ENCODE measurements at regions not wholly inside any gene's neighbourhood (a gene's known extent, or its start where the extent isn't known, plus 50 kb on each side); places are given as distances from the start of the nearest gene placed in this dataset.

GRCh38 chr3:36244728-36245127 is 135.6 kb upstream of the STAC start:
- Mint-ChIP-seq H3K4me3 (no peak overlapping the region), H3K27ac (no peak overlapping the region), H3K4me1 (no peaks in the 10 kb centered on the region), H3K36me3 (ENCODE audit: low read depth) (no peaks in the 10 kb centered on the region), H3K9me3 (no peaks in the 10 kb centered on the region), H3K27me3 (no peaks in the 10 kb centered on the region)
- DNase-seq: no peak
- CTCF ChIA-PET: no interaction called here
- POLR2A ChIA-PET: no interaction called here

GRCh38 chr3:36248374-36248773 is 131.9 kb upstream of the STAC start:
- ChIA-PET CTCF (no interaction called here), POLR2A (no interaction called here)
- Mint-ChIP-seq H3K4me1 (no peaks in the 10 kb centered on the region), H3K9me3 (peaks cover 6% of the 10 kb centered on the region), H3K4me3 (no peak overlapping the region), H3K27ac (no peak overlapping the region), H3K36me3 (ENCODE audit: low read depth) (no peaks in the 10 kb centered on the region), H3K27me3 (no peaks in the 10 kb centered on the region)
- no peak for DNase-seq

DNA sequence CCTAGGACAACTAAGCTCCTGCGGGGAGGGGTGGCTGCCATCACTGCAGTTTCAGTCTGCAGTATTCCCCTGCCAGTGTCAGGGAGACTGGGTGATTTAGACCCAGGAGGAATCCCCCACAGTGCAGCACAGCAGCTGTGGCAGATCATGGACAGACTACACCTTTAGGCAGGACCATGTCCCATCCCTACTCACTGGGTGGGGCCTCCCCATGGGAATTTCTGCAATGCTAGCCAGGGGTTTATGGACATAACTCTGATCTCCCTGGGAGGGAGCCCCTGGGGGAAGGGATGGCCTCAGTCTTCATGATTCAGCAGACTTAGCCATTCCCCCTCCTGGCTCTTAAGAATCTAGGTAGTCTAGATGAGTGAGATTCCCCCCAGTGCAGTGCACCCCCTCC is 130.1 kb upstream of the STAC start:
- H3K27ac Mint-ChIP-seq: no peak overlapping the region
- H3K9me3 Mint-ChIP-seq: peaks cover 6% of the 10 kb centered on the region
- H3K4me1 Mint-ChIP-seq: no peaks in the 10 kb centered on the region
- H3K4me3 Mint-ChIP-seq: no peak overlapping the region
- ChIA-PET POLR2A (no interaction called here), CTCF (no interaction called here)
- no peaks in the 10 kb centered on the region for H3K36me3 Mint-ChIP-seq (ENCODE audit: low read depth)
- no peak for DNase-seq
- H3K27me3 Mint-ChIP-seq: no peaks in the 10 kb centered on the region

- Mint-ChIP-seq H3K27ac (no peak overlapping the region), H3K4me3 (no peak overlapping the region), H3K27me3 (no peaks in the 10 kb centered on the region), H3K4me1 (no peaks in the 10 kb centered on the region), H3K9me3 (peaks cover 2% of the 10 kb centered on the region), H3K36me3 (ENCODE audit: low read depth) (no peaks in the 10 kb centered on the region)
- ChIA-PET CTCF (no interaction called here), POLR2A (no interaction called here)
- DNase-seq: no peak
These were observed 123.0 kb upstream of the STAC start for GRCh38 chr3:36257158-36257852.

DNA sequence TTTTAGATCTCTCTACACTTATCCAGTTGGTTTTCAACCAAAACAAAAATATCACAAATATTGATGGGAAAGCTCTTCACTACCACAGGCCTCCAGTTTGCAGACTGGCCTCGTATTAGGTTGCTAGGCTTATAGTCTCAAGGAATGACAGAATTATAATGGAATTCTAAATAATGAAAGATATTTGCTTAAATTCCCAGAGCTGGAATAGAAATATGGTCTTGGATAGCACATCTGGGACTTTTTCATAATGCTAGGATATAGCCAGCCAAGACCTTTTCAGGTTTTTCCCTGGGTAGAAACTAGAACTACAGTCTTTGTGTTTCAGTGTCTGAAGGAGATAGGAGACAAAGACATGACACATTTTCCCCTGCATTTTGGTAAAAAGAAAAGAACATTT is 121.9 kb upstream of the STAC start:
- H3K4me1 Mint-ChIP-seq: no peaks in the 10 kb centered on the region
- ChIA-PET POLR2A (no interaction called here), CTCF (no interaction called here)

DNA sequence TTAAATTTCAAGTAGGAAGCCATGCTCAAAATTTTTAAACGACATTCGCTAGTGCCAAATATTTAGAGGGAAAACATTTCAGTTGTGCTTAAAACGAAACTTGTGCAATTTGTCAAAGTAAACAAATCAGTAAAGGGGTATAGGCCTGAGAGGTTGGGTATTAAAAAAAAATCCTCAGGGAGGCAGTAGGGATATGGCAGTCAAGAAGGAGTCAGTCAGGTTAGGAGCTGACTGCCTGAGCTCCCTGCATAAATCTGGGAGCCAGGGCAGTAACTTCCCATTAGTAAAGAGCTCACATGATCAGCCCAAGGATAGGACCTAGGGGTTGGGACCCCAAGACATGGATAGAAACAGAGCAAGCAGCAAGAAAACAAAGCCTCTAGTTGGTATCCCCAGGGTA is 120.7 kb upstream of the STAC start:
- no peak for DNase-seq
- no peaks in the 10 kb centered on the region for H3K4me1 Mint-ChIP-seq
- ChIA-PET POLR2A (no interaction called here), CTCF (no interaction called here)
- H3K27ac Mint-ChIP-seq: no peak overlapping the region
- no peaks in the 10 kb centered on the region for H3K36me3 Mint-ChIP-seq (ENCODE audit: low read depth)
- no peak overlapping the region for H3K4me3 Mint-ChIP-seq
- no peaks in the 10 kb centered on the region for H3K27me3 Mint-ChIP-seq
- H3K9me3 Mint-ChIP-seq: no peaks in the 10 kb centered on the region

More for the DNA sequence above, 121.9 kb upstream of the STAC start:
- Mint-ChIP-seq H3K9me3 (no peaks in the 10 kb centered on the region), H3K4me3 (no peak overlapping the region), H3K27ac (no peak overlapping the region), H3K36me3 (ENCODE audit: low read depth) (no peaks in the 10 kb centered on the region), H3K27me3 (no peaks in the 10 kb centered on the region)
- DNase-seq: no peak

DNA sequence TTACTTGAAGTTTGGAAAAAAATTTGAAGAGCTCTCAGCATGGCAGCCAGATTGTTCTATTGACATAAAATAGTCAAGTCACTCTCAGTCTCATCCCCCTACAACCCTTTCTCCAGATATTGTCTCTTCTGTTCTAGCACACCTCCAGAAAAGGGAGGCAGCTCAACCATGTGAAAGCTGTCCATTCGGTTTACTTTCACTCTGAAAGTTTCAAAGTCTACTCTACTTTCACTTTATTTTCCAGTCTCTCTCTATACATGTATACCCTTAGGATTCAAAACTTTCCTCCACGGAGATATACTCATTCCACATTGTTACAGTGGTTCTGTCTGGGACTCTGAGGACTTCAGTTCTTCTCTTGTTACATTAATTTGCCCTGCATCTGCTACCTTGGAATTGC is 111.0 kb upstream of the STAC start:
- no peak overlapping the region for H3K27ac Mint-ChIP-seq
- POLR2A ChIA-PET: no interaction called here

DNA sequence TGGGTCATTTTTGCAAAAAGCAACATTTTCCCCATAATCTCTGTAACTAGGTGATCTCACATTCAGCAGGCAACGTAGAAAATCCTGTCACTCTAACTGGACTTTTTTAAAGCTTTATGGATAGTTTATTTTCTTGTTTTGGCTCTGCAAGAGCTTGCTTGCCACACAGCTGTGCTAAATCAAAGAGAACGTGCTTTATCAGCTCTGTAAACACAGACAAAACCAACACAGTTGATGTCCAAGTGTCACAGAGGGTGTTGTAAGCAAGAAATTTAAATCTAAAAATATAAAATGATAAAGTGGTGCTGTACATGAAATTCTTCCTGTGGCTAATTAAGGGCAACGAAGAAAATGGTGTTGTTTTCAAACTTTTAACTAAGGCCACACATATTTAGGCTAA is 97.5 kb upstream of the STAC start:
- no peaks in the 10 kb centered on the region for H3K36me3 Mint-ChIP-seq (ENCODE audit: low read depth)
- no peaks in the 10 kb centered on the region for H3K4me1 Mint-ChIP-seq
- no peak overlapping the region for H3K27ac Mint-ChIP-seq
- no peaks in the 10 kb centered on the region for H3K27me3 Mint-ChIP-seq
- ChIA-PET CTCF (no interaction called here), POLR2A (no interaction called here)
- no peaks in the 10 kb centered on the region for H3K9me3 Mint-ChIP-seq
- H3K4me3 Mint-ChIP-seq: no peak overlapping the region
- DNase-seq: no peak

More for the DNA sequence above, 111.0 kb upstream of the STAC start:
- Mint-ChIP-seq H3K4me1 (no peaks in the 10 kb centered on the region), H3K36me3 (ENCODE audit: low read depth) (no peaks in the 10 kb centered on the region), H3K9me3 (no peaks in the 10 kb centered on the region), H3K27me3 (no peaks in the 10 kb centered on the region), H3K4me3 (no peak overlapping the region)
- CTCF ChIA-PET: no interaction called here
- DNase-seq: no peak

DNA sequence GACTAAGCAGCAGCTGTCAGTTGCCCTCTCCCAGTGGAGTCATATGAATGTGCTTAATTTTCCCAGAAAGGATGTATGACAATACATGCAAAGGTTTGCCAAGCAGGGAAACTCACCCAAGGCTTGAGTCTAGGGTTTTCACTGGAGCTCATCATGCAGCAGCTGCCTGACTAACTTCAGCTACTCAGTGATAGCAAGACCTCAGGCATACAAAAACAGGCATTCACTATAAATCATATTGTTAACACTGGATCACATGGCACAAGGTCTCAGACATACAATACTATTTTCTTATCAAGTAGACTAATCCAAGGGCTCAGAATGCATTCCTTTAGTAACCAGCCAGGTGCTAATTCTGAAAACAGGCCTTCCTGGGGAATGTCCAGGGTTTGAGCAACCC is 85.0 kb upstream of the STAC start:
- no peaks in the 10 kb centered on the region for H3K27me3 Mint-ChIP-seq
- no peaks in the 10 kb centered on the region for H3K9me3 Mint-ChIP-seq
- H3K4me3 Mint-ChIP-seq: no peak overlapping the region
- POLR2A ChIA-PET: no interaction called here
- no peak for DNase-seq
- H3K4me1 Mint-ChIP-seq: no peaks in the 10 kb centered on the region
- H3K27ac Mint-ChIP-seq: no peak overlapping the region
- CTCF ChIA-PET: no interaction called here
- H3K36me3 Mint-ChIP-seq (ENCODE audit: low read depth): no peaks in the 10 kb centered on the region

DNA sequence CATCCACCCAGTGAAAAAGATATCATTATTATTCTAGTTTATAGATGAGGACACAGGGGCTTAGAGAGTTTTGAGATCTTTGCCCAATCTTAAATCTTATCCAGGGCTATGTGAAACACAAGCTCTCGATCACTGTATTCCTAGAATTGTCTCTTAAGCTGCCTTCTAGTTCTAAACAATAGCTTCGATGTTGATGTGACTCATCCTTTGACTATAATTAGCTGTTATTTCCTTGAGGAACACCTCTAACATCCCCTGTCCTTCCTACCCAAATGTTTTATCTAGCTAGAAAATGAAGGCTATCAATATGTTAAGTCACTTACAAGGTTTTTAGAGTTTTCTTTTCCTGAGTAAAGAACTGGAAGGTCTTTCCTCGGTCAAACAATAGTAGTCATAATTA is 83.1 kb upstream of the STAC start:
- H3K4me1 Mint-ChIP-seq: no peaks in the 10 kb centered on the region
- H3K9me3 Mint-ChIP-seq: no peaks in the 10 kb centered on the region
- no peak overlapping the region for H3K27ac Mint-ChIP-seq
- H3K36me3 Mint-ChIP-seq (ENCODE audit: low read depth): no peaks in the 10 kb centered on the region
- H3K4me3 Mint-ChIP-seq: no peak overlapping the region
- ChIA-PET POLR2A (no interaction called here), CTCF (no interaction called here)
- H3K27me3 Mint-ChIP-seq: no peaks in the 10 kb centered on the region
- no peak for DNase-seq

DNA sequence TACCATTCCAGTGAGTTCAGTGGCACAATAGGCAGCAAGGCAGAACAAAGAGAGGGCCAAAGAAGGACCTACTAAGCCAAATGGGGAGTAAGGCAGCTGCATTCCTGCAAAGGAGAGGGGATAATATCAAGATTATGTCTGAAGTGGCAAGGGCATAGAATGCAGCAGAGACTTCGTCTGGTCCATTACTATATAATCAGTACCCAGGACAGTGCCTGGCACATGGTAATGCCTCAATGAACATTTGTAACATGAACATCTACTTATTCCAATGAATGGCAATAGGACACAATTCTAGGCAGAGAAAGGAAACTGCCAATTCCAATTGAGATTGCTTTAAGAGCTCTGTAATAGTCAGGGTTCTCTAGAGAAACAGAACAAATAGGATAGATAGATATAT is 82.1 kb upstream of the STAC start:
- Mint-ChIP-seq H3K36me3 (ENCODE audit: low read depth) (no peaks in the 10 kb centered on the region), H3K9me3 (no peaks in the 10 kb centered on the region), H3K4me1 (no peaks in the 10 kb centered on the region), H3K27me3 (no peaks in the 10 kb centered on the region), H3K27ac (no peak overlapping the region), H3K4me3 (no peak overlapping the region)
- POLR2A ChIA-PET: no interaction called here
- CTCF ChIA-PET: no interaction called here
- DNase-seq: no peak

- no peak overlapping the region for H3K4me3 Mint-ChIP-seq
- no peak overlapping the region for H3K27ac Mint-ChIP-seq
- DNase-seq: no peak
- no peaks in the 10 kb centered on the region for H3K36me3 Mint-ChIP-seq (ENCODE audit: low read depth)
- ChIA-PET CTCF (no interaction called here), POLR2A (no interaction called here)
- H3K9me3 Mint-ChIP-seq: no peaks in the 10 kb centered on the region
- H3K27me3 Mint-ChIP-seq: no peaks in the 10 kb centered on the region
- no peaks in the 10 kb centered on the region for H3K4me1 Mint-ChIP-seq
These were observed 78.2 kb upstream of the STAC start for GRCh38 chr3:36302158-36302509.

GRCh38 chr3:36302626-36303025 is 77.7 kb upstream of the STAC start:
- POLR2A ChIA-PET: no interaction called here
- no peak overlapping the region for H3K27ac Mint-ChIP-seq
- no peaks in the 10 kb centered on the region for H3K27me3 Mint-ChIP-seq
- no peak overlapping the region for H3K4me3 Mint-ChIP-seq
- CTCF ChIA-PET: interaction anchor here (0.6 kb wide), 1 partner anchor 17 kb away, joined by 4 read pairs; no protein-coding TSS in a partner anchor
- H3K4me1 Mint-ChIP-seq: no peaks in the 10 kb centered on the region
- H3K36me3 Mint-ChIP-seq (ENCODE audit: low read depth): no peaks in the 10 kb centered on the region
- no peaks in the 10 kb centered on the region for H3K9me3 Mint-ChIP-seq
- DNase-seq: no peak

GRCh38 chr3:36303286-36303685 is 77.0 kb upstream of the STAC start:
- no peak overlapping the region for H3K27ac Mint-ChIP-seq

More at GRCh38 chr3:36303286-36303685, 77.0 kb upstream of the STAC start:
- no peak for DNase-seq
- H3K4me3 Mint-ChIP-seq: no peak overlapping the region
- no peaks in the 10 kb centered on the region for H3K4me1 Mint-ChIP-seq
- POLR2A ChIA-PET: no interaction called here
- no peaks in the 10 kb centered on the region for H3K9me3 Mint-ChIP-seq
- H3K36me3 Mint-ChIP-seq (ENCODE audit: low read depth): no peaks in the 10 kb centered on the region
- no peaks in the 10 kb centered on the region for H3K27me3 Mint-ChIP-seq
- CTCF ChIA-PET: interaction anchor here (0.6 kb wide), 1 partner anchor 16 kb away, joined by 4 read pairs; no protein-coding TSS in a partner anchor
